GM12878 (cell line): ENCODE measurements at regions not wholly inside any gene's neighbourhood (a gene's known extent, or its start where the extent isn't known, plus 50 kb on each side); places are given as distances from the start of the nearest gene placed in this dataset.

ENCODE experiments used
- ATAC-seq: fragments of 200-7000 bp; cut with Tn5 transposase; 3 replicates; pipeline ENCODE4 v1.9.1; 2020; ENCODE audit warnings: mild to moderate bottlenecking, moderate library complexity
- BruUV-seq: library from RNA; stranded (reverse); fragments of 400-500 nt; replicated peaks from 2 replicates; lab custom pipeline; 2021; lab: Mats Ljungman, UMichigan
- CTCF ChIA-PET: fragments of 300-600 bp; sonication (Branson Sonifier 250); formaldehyde crosslinking; extraction: SDS; loops from one replicate; lab custom pipeline; 2021; ENCODE audit warnings: inconsistent platforms; lab: Yijun Ruan, JAX
- POLR2A ChIA-PET: fragments of 350-600 bp; formaldehyde crosslinking; extraction: SDS; loops from one replicate; lab custom pipeline; 2021; ENCODE audit warnings: inconsistent platforms; lab: Charles Lee
- RAD21 ChIA-PET: fragments of 300-600 bp; sonication (Branson Sonifier 250); formaldehyde crosslinking; loops from one replicate; lab custom pipeline; 2023; ENCODE audit warnings: antibody characterized with exemption; ENCODE audit not compliant: unreplicated experiment; lab: Charles Lee
- SMC1A ChIA-PET: fragments of 300-600 bp; sonication (Branson Sonifier 250); formaldehyde crosslinking; loops from one replicate; lab custom pipeline; 2023; ENCODE audit not compliant: unreplicated experiment, uncharacterized antibody; lab: Charles Lee
- DNase-seq: peaks from one replicate; pipeline ENCODE4 v3.0.0-alpha.2; 2011; ENCODE audit warnings: low read depth, low spot score
- FAIRE-seq: peaks from 3 replicates; lab custom pipeline; 2011; peaks lifted over from hg19 to GRCh38; lab: Jason Lieb, UNC
- H2AFZ ChIP-seq: 2 replicates; pipeline ENCODE4 v1.6.0; 2011; ENCODE audit warnings: low read depth, low read length, control low read depth; ENCODE audit not compliant: control insufficient read depth
- H3K27ac ChIP-seq: 2 replicates; pipeline ENCODE4 v1.5.1; 2011; ENCODE audit warnings: control low read depth; ENCODE audit not compliant: control insufficient read depth, insufficient read depth
- H3K27me3 ChIP-seq, 2 experiments: replicated peaks in 1 of 2; 2 replicates each; pipeline versions ENCODE4 v1.6.0 to v1.6.1; 2011; ENCODE audit warnings: low read length in 1 of 2; ENCODE audit not compliant: control insufficient read depth in 2 of 2, insufficient read depth in 2 of 2
- H3K36me3 ChIP-seq, 2 experiments: 2 replicates each; pipeline ENCODE4 v1.5.1; 2011; ENCODE audit warnings: low read length in 1 of 2; ENCODE audit not compliant: control insufficient read depth in 2 of 2, insufficient read depth in 2 of 2
- H3K4me1 ChIP-seq: 2 replicates; pipeline ENCODE4 v1.6.1; 2011; ENCODE audit warnings: mild to moderate bottlenecking, low read length, moderate library complexity, mixed read lengths; ENCODE audit not compliant: control insufficient read depth, insufficient read depth
- H3K4me2 ChIP-seq: 2 replicates; pipeline ENCODE4 v1.6.0; 2011; ENCODE audit warnings: control low read depth; ENCODE audit not compliant: control insufficient read depth, insufficient read depth
- H3K4me3 ChIP-seq: fragments of 200-600 bp; sonication (generic); 2 replicates; pipeline ENCODE4 v1.5.1; 2016
- H3K79me2 ChIP-seq: 2 replicates; pipeline ENCODE4 v1.6.0; 2011; ENCODE audit warnings: low read length; ENCODE audit not compliant: control insufficient read depth, insufficient read depth
- H3K9ac ChIP-seq: 2 replicates; pipeline ENCODE4 v1.8.0; 2011; ENCODE audit warnings: low read length, control low read depth, mixed read lengths; ENCODE audit not compliant: control insufficient read depth, insufficient read depth
- H3K9me3 ChIP-seq: replicated peaks from 3 replicates; pipeline ENCODE4 v1.5.1; 2011; ENCODE audit warnings: mild to moderate bottlenecking, low read length; ENCODE audit not compliant: control insufficient read depth, insufficient read depth
- H4K20me1 ChIP-seq: 2 replicates; pipeline ENCODE4 v1.6.0; 2011; ENCODE audit not compliant: control insufficient read depth, insufficient read depth
- ATF2 ChIP-seq: IDR thresholded peaks from 2 replicates; pipeline ENCODE4 v1.6.1; 2012; ENCODE audit warnings: low read length, inconsistent platforms
- BCLAF1 ChIP-seq: fragments of 450-650 bp; IDR thresholded peaks from 2 replicates; pipeline ENCODE4 v1.6.1; 2017; ENCODE audit warnings: antibody characterized with exemption, mild to moderate bottlenecking, moderate library complexity
- BMI1 ChIP-seq: fragments of 450-650 bp; IDR thresholded peaks from 2 replicates; pipeline ENCODE4 v1.6.1; 2016; ENCODE audit warnings: mild to moderate bottlenecking, moderate library complexity, borderline replicate concordance
- CREM ChIP-seq: IDR thresholded peaks from 2 replicates; pipeline ENCODE4 v1.6.1; 2014; ENCODE audit warnings: antibody characterized with exemption, low read depth
- EP300 ChIP-seq, 2 experiments: fragments of 150-350 bp in 1 of 2; IDR thresholded peaks; 2 replicates each; pipeline ENCODE4 v1.6.1; 2011 to 2012; ENCODE audit warnings: low read depth in 2 of 2, low read length in 2 of 2, borderline replicate concordance in 1 of 2, improper control_type of control experiment in 1 of 2, inconsistent platforms in 1 of 2; ENCODE audit not compliant: control insufficient read depth in 1 of 2
- KDM1A ChIP-seq: fragments of 200-600 bp; sonication (generic); IDR thresholded peaks from 2 replicates; pipeline ENCODE4 v1.6.1; 2016; ENCODE audit warnings: borderline replicate concordance
- MTA3 ChIP-seq: IDR thresholded peaks from 2 replicates; pipeline ENCODE4 v1.6.1; 2012; ENCODE audit warnings: low read length, inconsistent platforms, borderline replicate concordance
- NKRF ChIP-seq: fragments of 450-650 bp; conservative IDR thresholded peaks from 2 replicates; pipeline ENCODE4 v1.6.1; 2017; ENCODE audit warnings: mild to moderate bottlenecking, moderate library complexity
- PAX8 ChIP-seq: fragments of 450-650 bp; IDR thresholded peaks from 2 replicates; pipeline ENCODE4 v1.6.1; 2017; ENCODE audit warnings: mild to moderate bottlenecking, moderate library complexity
- WRNIP1 ChIP-seq: IDR thresholded peaks from 2 replicates; pipeline ENCODE4 v1.6.1; 2011; ENCODE audit warnings: low read depth, low read length, improper control_type of control experiment, borderline replicate concordance
- ZBTB40 ChIP-seq: fragments of 450-650 bp; IDR thresholded peaks from 2 replicates; pipeline ENCODE4 v1.6.1; 2016; ENCODE audit warnings: mild to moderate bottlenecking, moderate library complexity, borderline replicate concordance
- ZNF217 ChIP-seq: fragments of 450-650 bp; IDR thresholded peaks from 2 replicates; pipeline ENCODE4 v1.6.1; 2017; ENCODE audit warnings: antibody characterized with exemption, mild to moderate bottlenecking
- WGBS: methylation state at CpG from one replicate; pipeline ENCODE4 v1.1.6; 2016; ENCODE audit warnings: low lambda C conversion rate; ENCODE audit not compliant: insufficient replicate concordance, insufficient coverage; ENCODE audit errors: missing lambda C conversion rate; 5-methylcytosine and 5-hydroxymethylcytosine counted together
- in situ Hi-C: fragments of 300-500 bp; cut with MboI; formaldehyde crosslinking; loops from 9 replicates; pipeline ENCODE4 v1.14.3; 2018; ENCODE audit warnings: mixed read lengths
- intact Hi-C: fragments of 100-400 bp; cut with micrococcal nuclease; formaldehyde crosslinking; loops from one replicate; pipeline ENCODE4 v1.14.2; 2022; ENCODE audit not compliant: unreplicated experiment

- intact Hi-C loops: no loop called here
- Histone ChIP-seq H2AFZ (no peak overlapping the region), H3K79me2 (no peaks in the 10 kb centered on the region)
- 0% methylated on average over 1 of the region's 1 CpG for WGBS
- no peak for TF ChIP-seq BMI1
- no peak for TF ChIP-seq CREM
- TF ChIP-seq NKRF: no peak
- TF ChIP-seq ATF2: no peak
- no peak for TF ChIP-seq WRNIP1
- TF ChIP-seq BCLAF1: no peak
- TF ChIP-seq MTA3: no peak
- no peak for TF ChIP-seq EP300 (IDR thresholded peaks at IDR 0.05; ENCODE audit: borderline replicate concordance in 1 of 2, control insufficient read depth in 1 of 2, low read depth in 2 of 2, low read length in 2 of 2)
- TF ChIP-seq ZBTB40: no peak
- no peak for TF ChIP-seq PAX8
- TF ChIP-seq ZNF217: no peak
- no peak for TF ChIP-seq KDM1A
- TF ChIP-seq, all 136 proteins: peak for 0
- RAD21 ChIA-PET: no interaction called here
- no peaks in the 10 kb centered on the region for H3K4me1 ChIP-seq
- H3K4me3 ChIP-seq: no peak overlapping the region
- no peaks in the 10 kb centered on the region for H3K27me3 ChIP-seq
- CTCF ChIA-PET: no interaction called here
- no peak overlapping the region for H3K27ac ChIP-seq
- SMC1A ChIA-PET: no interaction called here
- in situ Hi-C loops: no loop called here
- no peak overlapping the region for H3K4me2 ChIP-seq
- no peak for FAIRE-seq
- ATAC-seq: no peak
- no TSS peak for BruUV-seq
- no peaks in the 10 kb centered on the region for H3K36me3 ChIP-seq
- H4K20me1 ChIP-seq: no peaks in the 10 kb centered on the region
- POLR2A ChIA-PET: no interaction called here
- DNase-seq: no peak
- H3K9ac ChIP-seq: no peak overlapping the region
- H3K9me3 ChIP-seq: no peaks in the 10 kb centered on the region; the same call in 2 of the 3 replicates
Measured at GRCh38 chr22:34278121-34278520, 357.8 kb upstream of the LARGE1 start.
